ENCODE measurements at regions not wholly inside any gene's neighbourhood (a gene's known extent, or its start where the extent isn't known, plus 50 kb on each side); places are given as distances from the start of the nearest gene placed in this dataset.
A peak's percentile ranks its signal among the peaks of the same experiment; 100 is the strongest.

GRCh38 chr6:156174031-156174890, 602.9 kb upstream of the ARID1B start:
- no peak for DNase-seq

GRCh38 chr6:156169371-156169770, 607.8 kb upstream of the ARID1B start:
- no peak for DNase-seq

- peak; percentile 45 for DNase-seq
Observed at GRCh38 chr6:156167625-156168071, 609.5 kb upstream of the ARID1B start.

GRCh38 chr6:156167016-156167624, 610.1 kb upstream of the ARID1B start:
- DNase-seq, result peak; percentile 37

GRCh38 chr6:156166093-156166492, 611.1 kb upstream of the ARID1B start:
- DNase-seq, result no peak

- no peak for DNase-seq
Observed at GRCh38 chr6:156164701-156165452, 612.3 kb upstream of the ARID1B start.

GRCh38 chr6:156163311-156163710, 613.9 kb upstream of the ARID1B start:
- no peak for DNase-seq

GRCh38 chr6:156161471-156161870, 615.7 kb upstream of the ARID1B start:
- DNase-seq, result no peak

GRCh38 chr6:156160795-156161165, 616.4 kb upstream of the ARID1B start:
- DNase-seq, result no peak

GRCh38 chr6:156160007-156160794, 617.0 kb upstream of the ARID1B start:
- no peak for DNase-seq

GRCh38 chr6:156154896-156155295, 622.3 kb upstream of the ARID1B start:
- no peak for DNase-seq

- no peak for DNase-seq
Observed at GRCh38 chr6:156150391-156150790, 626.8 kb upstream of the ARID1B start.

- no peak for DNase-seq
Observed at GRCh38 chr6:156146891-156147290, 630.3 kb upstream of the ARID1B start.

- DNase-seq, result no peak
Observed at GRCh38 chr6:156131221-156131903, 645.8 kb upstream of the ARID1B start.

- no peak for DNase-seq
Observed at GRCh38 chr6:156126535-156126934, 650.6 kb upstream of the ARID1B start.

- DNase-seq, result no peak
Observed at GRCh38 chr6:156125844-156126243, 651.3 kb upstream of the ARID1B start.

GRCh38 chr6:156123731-156124130, 653.4 kb upstream of the ARID1B start:
- no peak for DNase-seq

GRCh38 chr6:156121973-156122372, 655.2 kb upstream of the ARID1B start:
- no peak for DNase-seq

GRCh38 chr6:156114541-156114940, 658.9 kb upstream of the NOX3 start:
- DNase-seq, result no peak

- no peak for DNase-seq
Observed at GRCh38 chr6:156113631-156114030, 658.0 kb upstream of the NOX3 start.

- no peak for DNase-seq
Observed at GRCh38 chr6:156111913-156112312, 656.3 kb upstream of the NOX3 start.

GRCh38 chr6:156110249-156110648, 654.6 kb upstream of the NOX3 start:
- DNase-seq, result no peak

Data from left hindlimb (tissue), 1 donor.